Neural cell (in vitro differentiated cells): ENCODE measurements at regions not wholly inside any gene's neighbourhood (a gene's known extent, or its start where the extent isn't known, plus 50 kb on each side); places are given as distances from the start of the nearest gene placed in this dataset.

Source experiments
- H2AFZ ChIP-seq: fragments of 200-600, 300-800 bp; sonication (generic), shearing (Covaris generic); 2 replicates; pipeline ENCODE4 v1.6.0; 2014; ENCODE audit warnings: low read depth, mild to moderate bottlenecking, antibody characterized with exemption, low read length, moderate library complexity
- H3F3A ChIP-seq: fragments of 200-600 bp; shearing (Covaris generic); 2 replicates; pipeline ENCODE4 v1.6.1; 2016; ENCODE audit warnings: mild to moderate bottlenecking, moderate library complexity, mixed read lengths, antibody characterized with exemption, low read length; ENCODE audit not compliant: insufficient read depth, poor library complexity, severe bottlenecking
- H3K27ac ChIP-seq: fragments of 200-600, 300-800 bp; sonication (generic), shearing (Covaris generic); 2 replicates; pipeline ENCODE4 v1.5.1; 2014; ENCODE audit warnings: mild to moderate bottlenecking, low read length, moderate library complexity
- H3K27me3 ChIP-seq: fragments of 300-800, 200-600 bp; sonication (generic), shearing (Covaris generic); 2 replicates; pipeline ENCODE4 v1.6.0; 2014; ENCODE audit warnings: mild to moderate bottlenecking, low read depth, low read length, moderate library complexity; ENCODE audit not compliant: insufficient read depth
- H3K36me3 ChIP-seq: fragments of 300-800, 200-600 bp; sonication (generic), shearing (Covaris generic); 2 replicates; pipeline ENCODE4 v1.5.1; 2014; ENCODE audit warnings: mild to moderate bottlenecking, antibody characterized with exemption, low read length, moderate library complexity; ENCODE audit not compliant: insufficient read depth
- H3K4me2 ChIP-seq: fragments of 300-800, 200-600 bp; sonication (generic), shearing (Covaris generic); 2 replicates; pipeline ENCODE4 v1.6.0; 2014; ENCODE audit warnings: mild to moderate bottlenecking, low read length
- H3K4me3 ChIP-seq: fragments of 300-800, 200-600 bp; sonication (generic), shearing (Covaris generic); 2 replicates; pipeline ENCODE4 v1.5.1; 2014; ENCODE audit warnings: mild to moderate bottlenecking, low read length, moderate library complexity
- H3K79me2 ChIP-seq: fragments of 200-600 bp; shearing (Covaris generic); replicated peaks from 2 replicates; pipeline ENCODE4 v1.6.0; 2014; ENCODE audit warnings: mild to moderate bottlenecking, low read length, moderate library complexity; ENCODE audit not compliant: insufficient read depth
- H3K9ac ChIP-seq: fragments of 300-800, 200-600 bp; sonication (generic), shearing (Covaris generic); 2 replicates; pipeline ENCODE4 v1.6.1; 2016; ENCODE audit warnings: mild to moderate bottlenecking, low read length, mixed read lengths
- H3K9me2 ChIP-seq: fragments of 200-600 bp; shearing (Covaris generic); 2 replicates; pipeline ENCODE4 v1.6.1; 2016; ENCODE audit warnings: mild to moderate bottlenecking, low read length, mixed read lengths; ENCODE audit not compliant: insufficient read depth
- H3K9me3 ChIP-seq: fragments of 200-600, 300-800 bp; sonication (generic), shearing (Covaris generic); 2 replicates; pipeline ENCODE4 v1.6.1; 2016; ENCODE audit warnings: mild to moderate bottlenecking, mixed run types, low read length, moderate library complexity, mixed read lengths
- H4K20me1 ChIP-seq: fragments of 200-600 bp; shearing (Covaris generic); 2 replicates; pipeline ENCODE4 v1.6.1; 2016; ENCODE audit warnings: mild to moderate bottlenecking, mixed run types; ENCODE audit not compliant: insufficient read depth
- EP300 ChIP-seq: fragments of 450-650 bp; conservative IDR thresholded peaks from 2 replicates; pipeline ENCODE4 v1.6.1; 2014; ENCODE audit warnings: antibody characterized with exemption, mild to moderate bottlenecking, moderate library complexity; ENCODE audit not compliant: poor library complexity, severe bottlenecking
- EZH2 ChIP-seq: fragments of 200-600, 300-800 bp; shearing (Covaris generic), sonication (generic); IDR thresholded peaks from 2 replicates; pipeline ENCODE4 v1.6.1; 2014; ENCODE audit warnings: antibody characterized with exemption, low read length, borderline replicate concordance, mild to moderate bottlenecking; ENCODE audit not compliant: insufficient read depth, poor library complexity, severe bottlenecking
- MXI1 ChIP-seq: fragments of 450-650 bp; conservative IDR thresholded peaks from 2 replicates; pipeline ENCODE4 v1.6.1; 2014; ENCODE audit warnings: antibody characterized with exemption, mild to moderate bottlenecking; ENCODE audit not compliant: poor library complexity, severe bottlenecking
- POLR2AphosphoS5 ChIP-seq: IDR thresholded peaks from 2 replicates; pipeline ENCODE4 v1.6.1; 2012
- RAD21 ChIP-seq: fragments of 450-650 bp; conservative IDR thresholded peaks from 2 replicates; pipeline ENCODE4 v1.6.1; 2014; ENCODE audit warnings: antibody characterized with exemption, mild to moderate bottlenecking, moderate library complexity
- SMC3 ChIP-seq: fragments of 450-650 bp; conservative IDR thresholded peaks from 2 replicates; pipeline ENCODE4 v1.6.1; 2014; ENCODE audit warnings: antibody characterized with exemption, mild to moderate bottlenecking, moderate library complexity; ENCODE audit not compliant: poor library complexity
- TAF1 ChIP-seq: IDR thresholded peaks from 2 replicates; pipeline ENCODE4 v1.6.1; 2012; ENCODE audit warnings: low read depth
- TF ChIP-seq, protein P1 (sequence below): IDR thresholded peaks from 2 replicates; pipeline ENCODE4 v1.6.1; 2012; ENCODE audit warnings: borderline replicate concordance
- TF ChIP-seq, protein P2 (sequence below): fragments of 450-650 bp; IDR thresholded peaks from 2 replicates; pipeline ENCODE4 v1.5.1; 2014; ENCODE audit warnings: antibody characterized with exemption, mild to moderate bottlenecking, moderate library complexity; ENCODE audit not compliant: poor library complexity, severe bottlenecking

DNA sequence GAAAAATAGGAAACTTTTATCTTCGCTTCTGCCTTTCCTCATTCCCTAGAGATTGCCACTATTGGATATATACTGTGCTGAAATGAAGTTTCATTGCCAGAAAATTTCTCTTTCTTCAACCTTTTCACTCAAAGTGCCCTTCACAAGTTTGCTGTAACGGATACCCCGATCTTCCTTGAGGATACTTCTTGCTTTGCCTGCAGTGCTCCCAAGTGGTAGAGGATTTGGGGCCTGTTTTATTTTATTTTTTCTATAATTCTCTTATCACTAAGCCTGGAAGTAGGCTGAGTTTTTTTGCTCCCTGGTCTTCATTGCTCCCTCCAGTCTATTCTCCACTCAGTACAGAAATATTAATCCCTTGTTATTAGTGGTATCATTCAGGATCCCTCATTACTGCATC lies 481.4 kb upstream of the CDH18 start:
- no peaks in the 10 kb centered on the region for H4K20me1 ChIP-seq
- no peak overlapping the region for H2AFZ ChIP-seq
- TF ChIP-seq, protein P1, sequence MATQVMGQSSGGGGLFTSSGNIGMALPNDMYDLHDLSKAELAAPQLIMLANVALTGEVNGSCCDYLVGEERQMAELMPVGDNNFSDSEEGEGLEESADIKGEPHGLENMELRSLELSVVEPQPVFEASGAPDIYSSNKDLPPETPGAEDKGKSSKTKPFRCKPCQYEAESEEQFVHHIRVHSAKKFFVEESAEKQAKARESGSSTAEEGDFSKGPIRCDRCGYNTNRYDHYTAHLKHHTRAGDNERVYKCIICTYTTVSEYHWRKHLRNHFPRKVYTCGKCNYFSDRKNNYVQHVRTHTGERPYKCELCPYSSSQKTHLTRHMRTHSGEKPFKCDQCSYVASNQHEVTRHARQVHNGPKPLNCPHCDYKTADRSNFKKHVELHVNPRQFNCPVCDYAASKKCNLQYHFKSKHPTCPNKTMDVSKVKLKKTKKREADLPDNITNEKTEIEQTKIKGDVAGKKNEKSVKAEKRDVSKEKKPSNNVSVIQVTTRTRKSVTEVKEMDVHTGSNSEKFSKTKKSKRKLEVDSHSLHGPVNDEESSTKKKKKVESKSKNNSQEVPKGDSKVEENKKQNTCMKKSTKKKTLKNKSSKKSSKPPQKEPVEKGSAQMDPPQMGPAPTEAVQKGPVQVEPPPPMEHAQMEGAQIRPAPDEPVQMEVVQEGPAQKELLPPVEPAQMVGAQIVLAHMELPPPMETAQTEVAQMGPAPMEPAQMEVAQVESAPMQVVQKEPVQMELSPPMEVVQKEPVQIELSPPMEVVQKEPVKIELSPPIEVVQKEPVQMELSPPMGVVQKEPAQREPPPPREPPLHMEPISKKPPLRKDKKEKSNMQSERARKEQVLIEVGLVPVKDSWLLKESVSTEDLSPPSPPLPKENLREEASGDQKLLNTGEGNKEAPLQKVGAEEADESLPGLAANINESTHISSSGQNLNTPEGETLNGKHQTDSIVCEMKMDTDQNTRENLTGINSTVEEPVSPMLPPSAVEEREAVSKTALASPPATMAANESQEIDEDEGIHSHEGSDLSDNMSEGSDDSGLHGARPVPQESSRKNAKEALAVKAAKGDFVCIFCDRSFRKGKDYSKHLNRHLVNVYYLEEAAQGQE: no peak
- TF ChIP-seq EZH2: no peak
- no peak for TF ChIP-seq SMC3
- TF ChIP-seq MXI1: no peak
- TF ChIP-seq, protein P2, sequence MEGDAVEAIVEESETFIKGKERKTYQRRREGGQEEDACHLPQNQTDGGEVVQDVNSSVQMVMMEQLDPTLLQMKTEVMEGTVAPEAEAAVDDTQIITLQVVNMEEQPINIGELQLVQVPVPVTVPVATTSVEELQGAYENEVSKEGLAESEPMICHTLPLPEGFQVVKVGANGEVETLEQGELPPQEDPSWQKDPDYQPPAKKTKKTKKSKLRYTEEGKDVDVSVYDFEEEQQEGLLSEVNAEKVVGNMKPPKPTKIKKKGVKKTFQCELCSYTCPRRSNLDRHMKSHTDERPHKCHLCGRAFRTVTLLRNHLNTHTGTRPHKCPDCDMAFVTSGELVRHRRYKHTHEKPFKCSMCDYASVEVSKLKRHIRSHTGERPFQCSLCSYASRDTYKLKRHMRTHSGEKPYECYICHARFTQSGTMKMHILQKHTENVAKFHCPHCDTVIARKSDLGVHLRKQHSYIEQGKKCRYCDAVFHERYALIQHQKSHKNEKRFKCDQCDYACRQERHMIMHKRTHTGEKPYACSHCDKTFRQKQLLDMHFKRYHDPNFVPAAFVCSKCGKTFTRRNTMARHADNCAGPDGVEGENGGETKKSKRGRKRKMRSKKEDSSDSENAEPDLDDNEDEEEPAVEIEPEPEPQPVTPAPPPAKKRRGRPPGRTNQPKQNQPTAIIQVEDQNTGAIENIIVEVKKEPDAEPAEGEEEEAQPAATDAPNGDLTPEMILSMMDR: no peak
- no peak for TF ChIP-seq TAF1
- TF ChIP-seq POLR2AphosphoS5: no peak
- TF ChIP-seq EP300: no peak
- TF ChIP-seq RAD21: no peak
- no peak overlapping the region for H3K9ac ChIP-seq
- no peaks in the 10 kb centered on the region for H3F3A ChIP-seq
- H3K9me2 ChIP-seq: no peaks in the 10 kb centered on the region
- H3K4me2 ChIP-seq: no peak overlapping the region
- no peaks in the 10 kb centered on the region for H3K79me2 ChIP-seq
- H3K27me3 ChIP-seq: no peaks in the 10 kb centered on the region
- no peaks in the 10 kb centered on the region for H3K36me3 ChIP-seq
- H3K27ac ChIP-seq: no peak overlapping the region
- no peak overlapping the region for H3K4me3 ChIP-seq
- H3K9me3 ChIP-seq: no peaks in the 10 kb centered on the region

DNA sequence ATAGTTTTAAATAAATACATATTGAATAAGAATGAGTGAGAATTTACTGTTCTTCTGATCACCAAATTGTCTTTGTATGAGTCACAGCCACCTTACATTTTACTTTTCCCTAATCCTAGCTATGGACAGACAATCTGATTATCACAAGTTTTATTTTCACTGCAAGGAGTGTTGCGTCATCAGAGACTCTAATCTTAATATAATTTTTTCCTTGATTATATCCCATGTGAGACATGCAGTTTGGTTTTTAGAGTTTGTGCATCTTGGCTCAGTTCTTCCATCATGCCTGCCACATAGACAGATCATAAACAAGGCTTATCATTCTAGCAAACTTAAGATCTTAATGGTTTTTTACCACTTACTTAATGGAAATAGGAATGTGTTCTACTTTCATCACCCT lies 478.5 kb upstream of the CDH18 start:
- Histone ChIP-seq H2AFZ (no peak overlapping the region), H3K9me3 (no peaks in the 10 kb centered on the region), H3K4me2 (no peak overlapping the region), H4K20me1 (no peaks in the 10 kb centered on the region), H3K4me3 (no peak overlapping the region), H3K9ac (no peak overlapping the region), H3K27ac (no peak overlapping the region), H3K79me2 (no peaks in the 10 kb centered on the region), H3F3A (no peaks in the 10 kb centered on the region), H3K36me3 (no peaks in the 10 kb centered on the region), H3K9me2 (no peaks in the 10 kb centered on the region), H3K27me3 (no peaks in the 10 kb centered on the region)
- TF ChIP-seq EP300 (no peak), POLR2AphosphoS5 (no peak), RAD21 (no peak), SMC3 (no peak), EZH2 (no peak), MXI1 (no peak), TAF1 (no peak)
- TF ChIP-seq, protein P1: no peak
- TF ChIP-seq, protein P2: no peak
